ENCODE measurements at regions not wholly inside any gene's neighbourhood (a gene's known extent, or its start where the extent isn't known, plus 50 kb on each side); places are given as distances from the start of the nearest gene placed in this dataset.

- Histone ChIP-seq H3K36me3 (ENCODE audit: control insufficient read depth in 2 of 2, insufficient read depth in 2 of 2, low read length in 2 of 2) (no peaks in the 10 kb centered on the region), H3K4me3 (ENCODE audit: low read length in 2 of 2) (no peak overlapping the region), H3K27ac (ENCODE audit: low read length) (no peak overlapping the region), H3K9me3 (ENCODE audit: control insufficient read depth in 2 of 2, low read length in 2 of 2) (no peaks in the 10 kb centered on the region), H3K9ac (ENCODE audit: low read length in 2 of 2) (no peak overlapping the region), H3K4me1 (ENCODE audit: control insufficient read depth, insufficient read depth, low read length) (no peaks in the 10 kb centered on the region), H3K27me3 (ENCODE audit: control insufficient read depth in 1 of 2, insufficient read depth in 2 of 2, low read length in 2 of 2) (no peaks in the 10 kb centered on the region)
These were observed 738.8 kb downstream of the AMY1C start for GRCh38 chr1:104488296-104489015.

DNA sequence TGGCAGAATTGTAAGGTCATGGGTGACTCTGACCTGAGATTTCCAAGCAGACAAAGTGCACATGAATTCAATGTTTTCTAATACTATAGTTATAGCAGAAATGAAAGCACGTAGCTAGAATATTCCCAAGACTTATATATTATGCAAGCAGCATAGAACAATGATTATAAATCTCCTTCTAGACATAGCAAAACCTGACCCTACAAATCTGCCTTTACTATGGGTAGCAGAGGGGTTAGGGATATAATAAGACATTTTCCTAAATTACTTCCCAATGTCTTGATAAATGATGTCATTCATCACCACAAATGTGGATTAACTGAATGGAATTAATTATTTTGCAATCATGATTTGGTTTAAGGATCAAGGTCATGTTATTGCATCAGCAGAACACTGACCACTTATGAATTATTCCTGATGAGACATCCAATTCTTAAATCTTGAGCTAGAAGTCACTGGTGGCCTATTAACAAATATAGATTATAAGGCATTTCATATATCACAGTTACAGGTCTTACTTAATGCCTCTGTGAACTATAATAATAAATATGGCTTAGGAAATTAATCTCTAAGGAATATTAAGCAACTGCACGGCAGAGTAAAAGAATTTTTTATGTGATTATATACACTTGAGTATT lies 776.6 kb downstream of the AMY1C start:
- no peaks in the 10 kb centered on the region for H3K36me3 ChIP-seq (ENCODE audit: control insufficient read depth in 2 of 2, insufficient read depth in 2 of 2, low read length in 2 of 2)
- no peak overlapping the region for H3K27ac ChIP-seq (ENCODE audit: low read length)
- no peaks in the 10 kb centered on the region for H3K27me3 ChIP-seq (ENCODE audit: control insufficient read depth in 1 of 2, insufficient read depth in 2 of 2, low read length in 2 of 2)
- no peak overlapping the region for H3K4me3 ChIP-seq (ENCODE audit: low read length in 2 of 2)
- no peak overlapping the region for H3K9ac ChIP-seq (ENCODE audit: low read length in 2 of 2)
- H3K9me3 ChIP-seq (ENCODE audit: control insufficient read depth in 2 of 2, low read length in 2 of 2): no peaks in the 10 kb centered on the region
- no peaks in the 10 kb centered on the region for H3K4me1 ChIP-seq (ENCODE audit: control insufficient read depth, insufficient read depth, low read length)

- Histone ChIP-seq H3K4me3 (ENCODE audit: low read length in 2 of 2) (no peak overlapping the region), H3K27ac (ENCODE audit: low read length) (no peak overlapping the region), H3K36me3 (ENCODE audit: control insufficient read depth in 2 of 2, insufficient read depth in 2 of 2, low read length in 2 of 2) (no peaks in the 10 kb centered on the region), H3K9ac (ENCODE audit: low read length in 2 of 2) (no peak overlapping the region), H3K4me1 (ENCODE audit: control insufficient read depth, insufficient read depth, low read length) (no peaks in the 10 kb centered on the region), H3K9me3 (ENCODE audit: control insufficient read depth in 2 of 2, low read length in 2 of 2) (no peaks in the 10 kb centered on the region), H3K27me3 (ENCODE audit: control insufficient read depth in 1 of 2, insufficient read depth in 2 of 2, low read length in 2 of 2) (no peaks in the 10 kb centered on the region)
These were observed 782.3 kb downstream of the AMY1C start for GRCh38 chr1:104531990-104532389.

DNA sequence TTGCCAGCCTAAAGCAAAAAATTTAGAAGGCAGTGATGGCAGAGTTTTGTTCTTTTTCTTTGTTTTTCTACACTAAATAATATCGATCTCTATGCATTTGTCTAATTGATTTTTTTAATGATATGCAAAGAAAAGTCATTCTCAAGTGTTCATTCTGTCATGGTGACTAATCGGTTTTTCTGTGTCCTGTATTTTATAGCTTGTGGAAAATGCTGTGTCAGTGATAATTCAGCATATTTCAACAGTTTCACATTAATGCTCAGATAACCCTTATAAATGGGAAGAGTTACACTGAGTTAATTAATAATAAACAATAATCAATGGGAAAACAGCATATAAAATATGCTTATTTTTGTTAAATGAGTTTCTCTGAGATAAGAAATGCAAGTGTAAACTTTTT lies 824.9 kb downstream of the AMY1C start:
- Histone ChIP-seq H3K4me1 (ENCODE audit: control insufficient read depth, insufficient read depth, low read length) (no peaks in the 10 kb centered on the region), H3K36me3 (ENCODE audit: control insufficient read depth in 2 of 2, insufficient read depth in 2 of 2, low read length in 2 of 2) (no peaks in the 10 kb centered on the region), H3K9ac (ENCODE audit: low read length in 2 of 2) (no peak overlapping the region), H3K27me3 (ENCODE audit: control insufficient read depth in 1 of 2, insufficient read depth in 2 of 2, low read length in 2 of 2) (no peaks in the 10 kb centered on the region), H3K27ac (ENCODE audit: low read length) (no peak overlapping the region), H3K9me3 (ENCODE audit: control insufficient read depth in 2 of 2, low read length in 2 of 2) (no peaks in the 10 kb centered on the region), H3K4me3 (ENCODE audit: low read length in 2 of 2) (no peak overlapping the region)

DNA sequence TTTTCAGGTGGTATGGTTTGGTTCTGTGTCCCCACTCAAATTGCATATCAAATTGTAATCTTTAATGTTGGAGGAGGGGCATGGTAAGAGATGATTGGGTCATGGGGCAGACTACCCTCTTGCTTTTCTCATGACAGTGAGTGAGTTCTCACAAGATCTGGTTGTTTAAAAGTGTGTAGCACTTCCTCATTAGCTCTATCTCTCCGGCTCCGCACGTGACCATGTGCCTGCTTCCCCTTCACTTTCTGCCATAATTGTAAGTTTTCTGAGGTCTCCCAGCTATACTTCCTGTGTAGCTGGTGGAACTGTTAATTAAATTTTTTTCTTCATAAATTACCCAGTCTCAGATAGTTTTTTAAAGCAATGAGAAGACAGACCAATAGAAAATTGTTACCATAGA lies 843.2 kb downstream of the AMY1C start:
- no peaks in the 10 kb centered on the region for H3K36me3 ChIP-seq (ENCODE audit: control insufficient read depth in 2 of 2, insufficient read depth in 2 of 2, low read length in 2 of 2)
- H3K4me1 ChIP-seq (ENCODE audit: control insufficient read depth, insufficient read depth, low read length): no peaks in the 10 kb centered on the region
- H3K27me3 ChIP-seq (ENCODE audit: control insufficient read depth in 1 of 2, insufficient read depth in 2 of 2, low read length in 2 of 2): no peaks in the 10 kb centered on the region
- H3K9ac ChIP-seq (ENCODE audit: low read length in 2 of 2): no peak overlapping the region
- no peaks in the 10 kb centered on the region for H3K9me3 ChIP-seq (ENCODE audit: control insufficient read depth in 2 of 2, low read length in 2 of 2)
- no peak overlapping the region for H3K4me3 ChIP-seq (ENCODE audit: low read length in 2 of 2)
- no peak overlapping the region for H3K27ac ChIP-seq (ENCODE audit: low read length)

DNA sequence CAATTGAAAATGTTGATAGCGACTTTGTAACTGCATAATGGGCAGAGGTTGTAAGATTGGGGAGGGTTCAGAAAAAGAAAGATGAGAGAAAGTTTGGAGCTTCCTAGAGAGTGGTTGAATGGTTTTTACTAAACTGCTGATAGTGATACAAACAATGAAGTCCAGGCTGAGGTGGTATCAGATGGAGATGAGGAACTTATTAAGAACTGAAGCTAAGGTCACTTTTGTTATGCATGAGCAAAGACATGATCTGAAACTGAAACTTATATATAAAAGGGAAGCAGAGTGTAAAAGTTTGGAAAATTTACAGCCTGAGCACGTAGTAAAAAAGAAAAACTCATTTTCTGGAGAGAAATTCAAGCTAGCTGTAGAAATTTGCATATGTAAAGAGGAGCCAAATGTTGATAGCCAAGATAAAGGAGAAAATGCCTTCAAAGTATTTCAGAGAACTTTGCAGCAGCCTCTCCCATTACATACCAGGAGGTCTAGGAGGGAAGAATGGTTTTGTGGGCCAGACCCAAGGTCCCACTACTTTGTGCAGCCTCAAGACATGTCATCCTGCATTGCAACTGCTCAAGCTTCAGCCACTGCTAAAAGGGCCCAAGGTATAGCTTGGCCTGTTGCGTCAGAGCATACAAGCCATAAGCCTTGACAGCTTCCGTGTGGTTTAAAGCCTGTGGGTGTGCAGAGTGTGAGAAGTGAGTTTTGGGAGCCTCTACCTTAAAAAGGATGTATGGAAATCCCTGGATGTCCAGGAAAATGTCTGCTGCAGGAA lies 843.9 kb downstream of the AMY1C start:
- Histone ChIP-seq H3K4me1 (ENCODE audit: control insufficient read depth, insufficient read depth, low read length) (no peaks in the 10 kb centered on the region), H3K9ac (ENCODE audit: low read length in 2 of 2) (no peak overlapping the region), H3K27ac (ENCODE audit: low read length) (no peak overlapping the region), H3K4me3 (ENCODE audit: low read length in 2 of 2) (no peak overlapping the region), H3K9me3 (ENCODE audit: control insufficient read depth in 2 of 2, low read length in 2 of 2) (no peaks in the 10 kb centered on the region), H3K36me3 (ENCODE audit: control insufficient read depth in 2 of 2, insufficient read depth in 2 of 2, low read length in 2 of 2) (no peaks in the 10 kb centered on the region), H3K27me3 (ENCODE audit: control insufficient read depth in 1 of 2, insufficient read depth in 2 of 2, low read length in 2 of 2) (no peaks in the 10 kb centered on the region)

- Histone ChIP-seq H3K4me1 (ENCODE audit: control insufficient read depth, insufficient read depth, low read length) (no peaks in the 10 kb centered on the region), H3K4me3 (ENCODE audit: low read length in 2 of 2) (no peak overlapping the region), H3K27me3 (ENCODE audit: control insufficient read depth in 1 of 2, insufficient read depth in 2 of 2, low read length in 2 of 2) (no peaks in the 10 kb centered on the region), H3K9me3 (ENCODE audit: control insufficient read depth in 2 of 2, low read length in 2 of 2) (peaks cover 0 to 11% of the 10 kb centered on the region in 2 donors), H3K9ac (ENCODE audit: low read length in 2 of 2) (no peak overlapping the region), H3K27ac (ENCODE audit: low read length) (no peak overlapping the region), H3K36me3 (ENCODE audit: control insufficient read depth in 2 of 2, insufficient read depth in 2 of 2, low read length in 2 of 2) (no peaks in the 10 kb centered on the region)
These were observed 867.8 kb downstream of the AMY1C start for GRCh38 chr1:104617474-104617873.

- H3K36me3 ChIP-seq (ENCODE audit: control insufficient read depth in 2 of 2, insufficient read depth in 2 of 2, low read length in 2 of 2): no peaks in the 10 kb centered on the region
- no peak overlapping the region for H3K27ac ChIP-seq (ENCODE audit: low read length)
- H3K9ac ChIP-seq (ENCODE audit: low read length in 2 of 2): no peak overlapping the region
- no peaks in the 10 kb centered on the region for H3K27me3 ChIP-seq (ENCODE audit: control insufficient read depth in 1 of 2, insufficient read depth in 2 of 2, low read length in 2 of 2)
- peaks cover 0 to 11% of the 10 kb centered on the region in 2 donors for H3K9me3 ChIP-seq (ENCODE audit: control insufficient read depth in 2 of 2, low read length in 2 of 2)
- no peak overlapping the region for H3K4me3 ChIP-seq (ENCODE audit: low read length in 2 of 2)
- no peaks in the 10 kb centered on the region for H3K4me1 ChIP-seq (ENCODE audit: control insufficient read depth, insufficient read depth, low read length)
These were observed 871.5 kb downstream of the AMY1C start for GRCh38 chr1:104621221-104621620.

GRCh38 chr1:104624538-104624937 lies 874.8 kb downstream of the AMY1C start:
- no peak overlapping the region for H3K27ac ChIP-seq (ENCODE audit: low read length)
- H3K27me3 ChIP-seq (ENCODE audit: control insufficient read depth in 1 of 2, insufficient read depth in 2 of 2, low read length in 2 of 2): no peaks in the 10 kb centered on the region
- H3K9ac ChIP-seq (ENCODE audit: low read length in 2 of 2): no peak overlapping the region
- no peaks in the 10 kb centered on the region for H3K4me1 ChIP-seq (ENCODE audit: control insufficient read depth, insufficient read depth, low read length)
- H3K4me3 ChIP-seq (ENCODE audit: low read length in 2 of 2): no peak overlapping the region
- H3K9me3 ChIP-seq (ENCODE audit: control insufficient read depth in 2 of 2, low read length in 2 of 2): no peaks in the 10 kb centered on the region
- H3K36me3 ChIP-seq (ENCODE audit: control insufficient read depth in 2 of 2, insufficient read depth in 2 of 2, low read length in 2 of 2): no peaks in the 10 kb centered on the region

- H3K27me3 ChIP-seq (ENCODE audit: control insufficient read depth in 1 of 2, insufficient read depth in 2 of 2, low read length in 2 of 2): no peaks in the 10 kb centered on the region
- H3K36me3 ChIP-seq (ENCODE audit: control insufficient read depth in 2 of 2, insufficient read depth in 2 of 2, low read length in 2 of 2): no peaks in the 10 kb centered on the region
- H3K4me3 ChIP-seq (ENCODE audit: low read length in 2 of 2): no peak overlapping the region
- no peak overlapping the region for H3K9ac ChIP-seq (ENCODE audit: low read length in 2 of 2)
- H3K9me3 ChIP-seq (ENCODE audit: control insufficient read depth in 2 of 2, low read length in 2 of 2): no peaks in the 10 kb centered on the region
- no peak overlapping the region for H3K27ac ChIP-seq (ENCODE audit: low read length)
- H3K4me1 ChIP-seq (ENCODE audit: control insufficient read depth, insufficient read depth, low read length): no peaks in the 10 kb centered on the region
These were observed 879.9 kb downstream of the AMY1C start for GRCh38 chr1:104629589-104629988.

All from stomach smooth muscle (tissue), 2 donors.